Uterus (tissue), 2 donors: ENCODE measurements at regions not wholly inside any gene's neighbourhood (a gene's known extent, or its start where the extent isn't known, plus 50 kb on each side); places are given as distances from the start of the nearest gene placed in this dataset.

ENCODE experiments used
- POLR2A ChIP-seq, 2 donors: fragments of 450-650 bp; IDR thresholded peaks; one replicate each; pipeline ENCODE4 v1.6.1; 2016; ENCODE audit warnings: antibody characterized with exemption in 2 of 2, mild to moderate bottlenecking in 1 of 2, moderate library complexity in 1 of 2
- TF ChIP-seq, protein P1 (sequence below), 4 experiments: fragments of 200-600 bp in 2 of 4; fragments of 450-650 bp in 2 of 4; sonication (generic) in 2 of 4; IDR thresholded peaks; one replicate each; pipeline ENCODE4 v1.5.1; 2016 to 2019; ENCODE audit warnings: antibody characterized with exemption in 4 of 4, mild to moderate bottlenecking in 2 of 4, moderate library complexity in 1 of 4

DNA sequence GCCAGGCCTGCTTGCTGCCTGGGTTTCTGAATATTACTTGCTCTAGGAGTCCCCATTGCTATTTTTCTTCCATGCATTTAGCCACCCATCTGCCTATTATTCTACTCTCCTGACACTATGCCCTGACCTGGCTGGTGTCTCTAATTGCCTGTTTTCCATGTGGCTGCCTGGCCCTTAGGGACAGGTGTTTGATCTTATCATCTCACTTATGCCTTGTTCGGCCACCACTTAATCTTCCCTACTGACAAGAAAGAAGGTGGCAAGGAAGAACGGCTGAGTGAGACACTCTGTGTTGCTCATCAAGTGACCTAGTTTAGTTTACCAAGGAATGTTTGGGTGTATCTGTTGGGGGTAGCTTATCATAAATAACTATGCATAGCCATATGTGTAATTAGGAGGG is 50.4 kb upstream of the RAPH1 start:
- TF ChIP-seq, protein P1, sequence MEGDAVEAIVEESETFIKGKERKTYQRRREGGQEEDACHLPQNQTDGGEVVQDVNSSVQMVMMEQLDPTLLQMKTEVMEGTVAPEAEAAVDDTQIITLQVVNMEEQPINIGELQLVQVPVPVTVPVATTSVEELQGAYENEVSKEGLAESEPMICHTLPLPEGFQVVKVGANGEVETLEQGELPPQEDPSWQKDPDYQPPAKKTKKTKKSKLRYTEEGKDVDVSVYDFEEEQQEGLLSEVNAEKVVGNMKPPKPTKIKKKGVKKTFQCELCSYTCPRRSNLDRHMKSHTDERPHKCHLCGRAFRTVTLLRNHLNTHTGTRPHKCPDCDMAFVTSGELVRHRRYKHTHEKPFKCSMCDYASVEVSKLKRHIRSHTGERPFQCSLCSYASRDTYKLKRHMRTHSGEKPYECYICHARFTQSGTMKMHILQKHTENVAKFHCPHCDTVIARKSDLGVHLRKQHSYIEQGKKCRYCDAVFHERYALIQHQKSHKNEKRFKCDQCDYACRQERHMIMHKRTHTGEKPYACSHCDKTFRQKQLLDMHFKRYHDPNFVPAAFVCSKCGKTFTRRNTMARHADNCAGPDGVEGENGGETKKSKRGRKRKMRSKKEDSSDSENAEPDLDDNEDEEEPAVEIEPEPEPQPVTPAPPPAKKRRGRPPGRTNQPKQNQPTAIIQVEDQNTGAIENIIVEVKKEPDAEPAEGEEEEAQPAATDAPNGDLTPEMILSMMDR (IDR thresholded peaks at IDR 0.05) = no peak
- no peak for TF ChIP-seq POLR2A (IDR thresholded peaks at IDR 0.05)
